ENCODE measurements at regions not wholly inside any gene's neighbourhood (a gene's known extent, or its start where the extent isn't known, plus 50 kb on each side); places are given as distances from the start of the nearest gene placed in this dataset.

- WGBS, 2 donors (ENCODE audit: low coverage in 1 of 2), result 57 to 79% methylated on average over 2 of the region's 2 CpGs
- TF ChIP-seq CTCF (IDR thresholded peaks at IDR 0.05) (no peak), POLR2AphosphoS5 (IDR thresholded peaks at IDR 0.05) (no peak), POLR2A (IDR thresholded peaks at IDR 0.05) (no peak), EP300 (IDR thresholded peaks at IDR 0.05) (no peak)
- ATAC-seq, result no peak
These were observed 70.8 kb upstream of the HHIP start for GRCh38 chr4:144575181-144575580.

GRCh38 chr4:144578681-144579080 lies 67.3 kb upstream of the HHIP start:
- H3K27me3 ChIP-seq, result no peaks in the 10 kb centered on the region
- no peak for ATAC-seq
- H3K4me3 ChIP-seq, result no peak overlapping the region
- no peak overlapping the region for H3K27ac ChIP-seq
- no peaks in the 10 kb centered on the region for H3K36me3 ChIP-seq
- no peaks in the 10 kb centered on the region for H3K4me1 ChIP-seq
- TF ChIP-seq CTCF (IDR thresholded peaks at IDR 0.05) (no peak), EP300 (IDR thresholded peaks at IDR 0.05) (no peak), POLR2A (IDR thresholded peaks at IDR 0.05) (no peak), POLR2AphosphoS5 (IDR thresholded peaks at IDR 0.05) (no peak)
- WGBS, 2 donors (ENCODE audit: low coverage in 1 of 2), result 88 to 98% methylated on average over 4 of the region's 4 CpGs
- no peaks in the 10 kb centered on the region for H3K9me3 ChIP-seq

More at GRCh38 chr4:144575181-144575580, 70.8 kb upstream of the HHIP start:
- H3K27ac ChIP-seq, result no peak overlapping the region
- no peak overlapping the region for H3K4me3 ChIP-seq
- H3K9me3 ChIP-seq, result no peaks in the 10 kb centered on the region
- H3K27me3 ChIP-seq, result no peaks in the 10 kb centered on the region
- H3K36me3 ChIP-seq, result no peaks in the 10 kb centered on the region
- no peaks in the 10 kb centered on the region for H3K4me1 ChIP-seq

- no peak overlapping the region for H3K4me3 ChIP-seq
- no peaks in the 10 kb centered on the region for H3K4me1 ChIP-seq
- no peaks in the 10 kb centered on the region for H3K27me3 ChIP-seq
- no peaks in the 10 kb centered on the region for H3K9me3 ChIP-seq
- ATAC-seq, result no peak
- TF ChIP-seq EP300 (IDR thresholded peaks at IDR 0.05) (no peak), POLR2AphosphoS5 (IDR thresholded peaks at IDR 0.05) (no peak), POLR2A (IDR thresholded peaks at IDR 0.05) (no peak), CTCF (IDR thresholded peaks at IDR 0.05) (no peak)
- no peaks in the 10 kb centered on the region for H3K36me3 ChIP-seq
- H3K27ac ChIP-seq, result no peak overlapping the region
These were observed 66.4 kb upstream of the HHIP start for GRCh38 chr4:144579411-144580030.

GRCh38 chr4:144580430-144580829 lies 65.5 kb upstream of the HHIP start:
- ATAC-seq, result no peak
- WGBS, 2 donors (ENCODE audit: low coverage in 1 of 2), result 91% methylated on average over 4 of the region's 4 CpGs; no CpG with 5 or more reads in 1 of the 2 donors
- no peak overlapping the region for H3K27ac ChIP-seq
- H3K27me3 ChIP-seq, result no peaks in the 10 kb centered on the region
- H3K9me3 ChIP-seq, result no peaks in the 10 kb centered on the region
- H3K36me3 ChIP-seq, result no peaks in the 10 kb centered on the region
- H3K4me1 ChIP-seq, result no peaks in the 10 kb centered on the region
- no peak overlapping the region for H3K4me3 ChIP-seq
- TF ChIP-seq POLR2A (IDR thresholded peaks at IDR 0.05) (no peak), POLR2AphosphoS5 (IDR thresholded peaks at IDR 0.05) (no peak), CTCF (IDR thresholded peaks at IDR 0.05) (no peak), EP300 (IDR thresholded peaks at IDR 0.05) (no peak)

- Histone ChIP-seq H3K27me3 (no peaks in the 10 kb centered on the region), H3K4me3 (no peak overlapping the region), H3K4me1 (no peaks in the 10 kb centered on the region), H3K9me3 (no peaks in the 10 kb centered on the region), H3K36me3 (no peaks in the 10 kb centered on the region), H3K27ac (no peak overlapping the region)
- no peak for ATAC-seq
- 64 to 67% methylated on average over 7 of the region's 7 CpGs for whole genome bisulfite sequencing, 2 donors (ENCODE audit: low coverage in 1 of 2)
- TF ChIP-seq POLR2AphosphoS5 (IDR thresholded peaks at IDR 0.05) (no peak), EP300 (IDR thresholded peaks at IDR 0.05) (no peak), POLR2A (IDR thresholded peaks at IDR 0.05) (no peak), CTCF (IDR thresholded peaks at IDR 0.05) (no peak)
These were observed 63.7 kb upstream of the HHIP start for GRCh38 chr4:144582105-144582850.
